Fibroblast of peridontal ligament (primary cell): ENCODE measurements at regions not wholly inside any gene's neighbourhood (a gene's known extent, or its start where the extent isn't known, plus 50 kb on each side); places are given as distances from the start of the nearest gene placed in this dataset.
"Not testable (repeated sequence)": the region's sequence is repeated elsewhere in the genome, so short reads cannot be mapped to it uniquely, and the experiment has no call there.

Experiments
- DNase-seq: peaks from one replicate; pipeline ENCODE4 v3.0.0-alpha.2; 2010; ENCODE audit errors: extremely low read depth

DNA sequence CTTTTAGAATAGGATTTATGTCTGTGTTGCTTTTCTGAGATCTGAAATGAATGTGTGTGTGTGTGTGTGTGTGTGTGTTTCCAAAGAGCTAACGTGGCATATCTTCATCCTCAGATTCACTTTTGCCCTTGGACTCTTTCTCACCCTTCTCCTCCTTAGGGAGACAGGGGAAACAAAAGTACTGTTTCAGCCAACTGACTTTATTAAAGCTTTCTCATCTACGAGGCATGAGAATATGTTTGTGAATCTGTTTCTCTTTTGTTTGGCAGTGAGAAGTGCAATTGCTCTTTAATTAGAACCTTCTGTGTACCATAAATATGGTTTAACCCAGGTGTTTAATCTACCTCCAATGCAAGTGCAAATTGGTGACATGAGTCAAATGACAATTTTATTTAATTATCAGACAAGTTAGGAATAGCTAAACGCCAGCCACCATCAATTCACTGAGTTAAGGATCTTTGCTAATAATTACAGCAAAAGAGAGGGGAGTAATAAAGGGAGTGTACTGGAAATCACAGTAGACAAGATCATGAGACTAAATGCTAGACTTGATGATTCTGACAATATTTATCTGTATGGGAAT is 186.4 kb upstream of the COL3A1 start:
- peak; percentile 70 for DNase-seq

GRCh38 chr2:188788621-188789020 is 185.6 kb upstream of the COL3A1 start:
- peak; percentile 94 for DNase-seq

DNA sequence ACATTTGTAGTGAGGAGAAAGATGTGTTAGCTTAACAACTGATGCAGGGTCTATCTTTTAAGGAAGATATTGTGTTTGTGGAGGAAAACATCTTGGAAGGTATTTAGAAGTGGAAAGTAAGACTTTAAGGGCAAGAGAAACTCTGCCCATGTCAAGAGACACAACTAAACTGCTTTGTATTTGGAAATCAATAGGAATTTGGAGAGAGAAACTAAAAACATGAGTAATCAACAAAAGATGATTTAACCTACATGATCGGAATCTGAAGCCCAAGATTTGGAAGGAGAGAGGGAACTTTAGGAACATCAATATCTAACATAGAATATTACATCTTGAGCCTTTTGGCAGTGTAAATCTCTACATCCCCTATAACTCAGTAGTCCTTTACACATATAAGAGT is 184.2 kb upstream of the COL3A1 start:
- peak; percentile 58 for DNase-seq

GRCh38 chr2:188794453-188794852 is 179.7 kb upstream of the COL3A1 start:
- DNase-seq: not testable (repeated sequence)

GRCh38 chr2:188795762-188796161 is 178.4 kb upstream of the COL3A1 start:
- no peak for DNase-seq

DNA sequence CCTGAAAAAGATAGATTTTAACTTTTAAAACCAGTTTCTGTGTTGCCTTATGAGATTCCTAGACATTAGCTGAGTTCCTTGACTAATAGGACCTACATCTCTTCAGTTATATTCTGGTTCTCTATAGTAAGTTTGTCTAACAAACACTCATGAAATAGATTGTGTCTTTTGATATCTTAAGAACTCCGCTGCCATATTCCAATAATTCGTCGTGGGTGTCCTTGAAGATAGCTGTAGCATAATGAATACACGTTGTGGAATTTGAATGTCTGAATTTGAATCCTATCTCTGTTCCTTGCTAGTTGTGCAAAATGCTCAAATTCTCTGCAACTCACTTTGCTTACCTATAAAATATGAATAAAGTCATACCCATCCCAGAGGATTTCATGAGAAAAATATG is 176.8 kb upstream of the COL3A1 start:
- DNase-seq: no peak

GRCh38 chr2:188798159-188798558 is 176.0 kb upstream of the COL3A1 start:
- DNase-seq: peak; percentile 38

GRCh38 chr2:188805219-188805618 is 169.0 kb upstream of the COL3A1 start:
- no peak for DNase-seq

DNA sequence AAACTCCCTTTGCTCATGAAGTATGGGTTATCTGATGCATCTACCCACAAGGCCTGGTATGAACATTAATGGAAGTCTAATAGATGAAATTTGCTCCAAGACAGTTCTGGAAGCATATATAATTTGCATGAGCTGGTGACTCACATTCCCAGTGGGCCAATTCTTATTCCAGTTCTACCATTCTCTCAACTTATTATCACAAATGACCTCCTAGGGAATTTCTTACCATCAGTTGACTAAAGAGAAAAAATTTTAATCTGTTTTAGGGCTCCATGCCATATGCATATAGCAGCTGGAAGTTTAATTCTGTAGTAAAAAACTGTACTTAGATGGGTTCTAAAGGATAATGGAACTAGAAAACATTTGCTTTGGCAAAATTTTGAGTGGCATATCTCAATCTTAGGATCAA is 165.2 kb upstream of the COL3A1 start:
- peak; percentile 85 for DNase-seq

GRCh38 chr2:188810586-188810985 is 163.6 kb upstream of the COL3A1 start:
- peak; percentile 23 for DNase-seq

- DNase-seq: peak; percentile 69
Measured at GRCh38 chr2:188811522-188811921, 162.7 kb upstream of the COL3A1 start.

DNA sequence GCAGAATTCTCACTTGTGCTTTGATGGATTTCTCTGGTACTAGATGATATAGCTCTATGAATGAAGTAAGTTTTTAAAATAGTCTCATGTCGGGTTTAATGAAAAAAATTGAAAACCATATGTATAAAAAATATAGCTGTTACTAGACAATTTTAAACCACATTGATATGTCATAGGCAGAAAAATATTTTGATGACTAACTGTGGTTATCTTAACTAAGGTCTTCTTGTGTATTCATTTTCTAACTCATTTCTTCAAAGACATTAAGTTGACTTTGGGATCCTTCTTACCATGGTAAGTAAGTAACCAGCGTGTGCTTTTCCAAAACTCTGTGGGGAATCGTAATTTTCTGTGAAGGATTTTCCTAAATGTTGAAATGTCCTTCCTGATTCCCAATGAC is 160.9 kb upstream of the COL3A1 start:
- peak; percentile 92 for DNase-seq

- DNase-seq: peak; percentile 31
Measured at GRCh38 chr2:188813857-188814256, 160.3 kb upstream of the COL3A1 start.

- no peak for DNase-seq
Measured at GRCh38 chr2:188819011-188819410, 155.2 kb upstream of the COL3A1 start.

DNA sequence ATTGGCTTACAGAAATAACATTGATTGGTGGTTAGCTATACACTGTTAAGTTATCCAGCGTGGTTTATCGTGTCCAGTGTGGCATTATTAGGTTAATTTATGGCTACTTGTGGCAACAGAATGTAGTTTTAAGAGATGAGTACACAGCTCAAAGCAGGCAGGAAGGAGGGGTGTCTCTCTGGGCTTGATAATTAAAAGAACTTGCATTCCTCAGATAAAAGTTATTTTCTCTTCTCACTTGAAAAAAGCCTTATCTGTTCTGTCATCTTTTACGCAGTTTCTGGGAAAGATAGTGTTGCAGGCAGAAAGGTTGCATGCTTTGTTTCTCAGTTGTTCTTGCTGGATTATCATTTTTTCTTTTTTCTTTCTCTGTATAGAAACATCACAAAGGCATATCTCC is 154.4 kb upstream of the COL3A1 start:
- DNase-seq: no peak

DNA sequence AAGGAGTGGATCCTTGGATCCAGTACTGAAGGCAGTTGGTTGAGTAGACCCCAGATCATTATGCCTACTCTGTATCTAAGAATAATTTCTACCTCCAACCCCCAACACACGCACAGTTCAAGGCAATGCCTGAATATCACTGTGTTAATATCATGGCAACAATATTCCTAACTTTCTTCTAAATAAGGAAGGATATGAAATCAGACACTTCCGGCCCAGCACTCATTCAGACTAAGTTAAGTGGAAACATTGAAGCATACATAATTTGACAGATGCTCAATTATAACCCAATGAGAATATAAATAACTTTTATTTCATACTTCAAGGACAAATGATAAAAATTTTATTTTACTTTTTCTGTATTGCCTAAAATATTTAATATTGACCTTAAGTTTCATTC is 153.6 kb upstream of the COL3A1 start:
- DNase-seq: no peak

DNA sequence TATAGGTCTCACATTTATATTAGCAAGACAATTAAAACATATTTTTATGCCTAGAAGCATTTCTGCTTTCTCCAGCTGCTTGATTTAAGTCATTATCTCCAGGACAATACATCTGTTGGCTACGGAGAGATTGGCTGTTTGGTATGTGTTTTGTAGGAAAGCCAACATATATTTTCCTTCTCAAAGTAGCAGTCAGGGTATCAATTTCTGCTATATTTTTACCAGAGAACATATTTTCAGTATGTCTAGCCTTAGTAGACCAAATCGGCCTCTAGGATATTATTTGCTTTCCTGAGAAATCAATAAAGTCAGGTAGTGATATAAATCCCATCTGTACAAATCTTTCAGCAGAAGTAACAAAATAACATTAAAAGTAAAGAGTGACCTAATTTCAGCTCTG is 150.0 kb upstream of the COL3A1 start:
- no peak for DNase-seq

GRCh38 chr2:188833331-188833730 is 140.8 kb upstream of the COL3A1 start:
- DNase-seq: no peak

- no peak for DNase-seq
Measured at GRCh38 chr2:188833799-188834198, 140.4 kb upstream of the COL3A1 start.

- no peak for DNase-seq
Measured at GRCh38 chr2:188835006-188835405, 139.2 kb upstream of the COL3A1 start.

DNA sequence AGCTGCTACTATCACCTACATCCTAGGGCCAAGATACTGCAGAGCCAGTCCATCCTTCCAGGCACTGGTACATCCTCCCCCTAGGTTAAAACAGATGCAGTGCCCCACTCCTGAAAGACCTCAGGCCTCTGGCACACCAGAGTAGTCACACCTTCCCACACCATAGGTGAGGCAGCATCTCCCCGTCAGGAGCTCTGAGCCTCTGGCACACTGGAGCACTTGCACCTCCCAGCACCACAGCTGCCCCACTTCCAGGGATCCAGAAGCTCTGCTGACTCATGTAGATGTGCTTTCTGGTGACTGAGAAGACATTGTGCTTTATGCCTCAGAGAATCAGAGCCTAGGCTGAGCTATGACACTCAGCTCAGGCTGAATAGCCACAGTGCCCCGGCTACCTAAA is 138.4 kb upstream of the COL3A1 start:
- DNase-seq: no peak

GRCh38 chr2:188845692-188846091 is 128.5 kb upstream of the COL3A1 start:
- DNase-seq: no peak

DNA sequence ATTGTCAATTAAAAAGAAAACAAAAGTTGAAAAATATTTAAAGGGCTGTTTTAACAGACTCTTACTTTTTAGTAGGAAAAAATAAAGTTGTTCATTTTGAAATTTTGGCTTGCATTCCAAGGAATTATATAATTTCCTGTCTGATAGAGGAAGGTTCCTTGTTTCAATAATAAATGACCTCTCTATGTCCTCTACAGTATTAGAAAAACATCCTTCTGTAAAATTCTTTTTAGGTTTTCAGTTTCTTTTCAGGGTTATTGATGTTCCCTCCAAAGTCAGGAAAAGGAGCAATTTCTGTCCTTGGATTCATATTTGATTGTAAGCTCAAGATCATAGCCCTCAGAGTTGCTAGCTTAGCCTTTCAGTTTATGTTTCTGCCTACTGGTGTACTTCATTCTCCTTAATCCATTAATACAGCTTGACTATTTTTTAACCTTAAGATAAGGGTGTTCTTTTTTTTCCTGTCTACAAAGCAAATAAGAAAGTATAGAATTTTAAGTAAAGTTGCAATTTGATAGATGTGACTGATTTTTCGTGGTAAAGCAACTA is 125.2 kb upstream of the COL3A1 start:
- no peak for DNase-seq

DNA sequence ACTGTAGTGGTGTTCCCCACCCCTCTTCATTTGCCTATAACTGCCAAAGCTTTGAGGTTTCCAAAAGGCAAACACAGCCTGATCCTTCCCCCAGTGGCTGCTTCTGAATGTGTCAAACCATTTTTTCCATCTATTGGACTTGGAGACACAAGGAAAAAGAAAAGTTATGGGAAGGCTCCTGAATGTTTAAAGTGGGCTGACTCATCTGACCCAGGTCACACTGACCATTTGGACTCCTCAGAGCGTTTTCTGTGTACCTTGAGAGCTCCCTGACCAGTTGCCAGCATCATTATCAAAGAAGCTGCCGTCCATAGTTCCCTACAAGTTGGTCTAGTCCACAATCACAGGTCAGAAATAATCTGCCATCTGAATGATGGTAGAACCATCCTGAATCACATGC is 123.4 kb upstream of the COL3A1 start:
- no peak for DNase-seq
